H9 (cell line): ENCODE measurements at regions not wholly inside any gene's neighbourhood (a gene's known extent, or its start where the extent isn't known, plus 50 kb on each side); places are given as distances from the start of the nearest gene placed in this dataset.

Experiments used
- DNase-seq: peaks from one replicate; pipeline ENCODE4 v3.0.0-alpha.2; 2017
- H2AFZ ChIP-seq: one replicate; pipeline ENCODE4 v1.6.1; 2013; ENCODE audit warnings: mild to moderate bottlenecking, low read length, control low read depth, moderate library complexity
- H2AK5ac ChIP-seq: 2 replicates; pipeline ENCODE4 v1.6.1; 2013; ENCODE audit warnings: low read length, control low read depth, mixed read lengths; ENCODE audit not compliant: insufficient read length
- H2BK120ac ChIP-seq: one replicate; pipeline ENCODE4 v1.6.1; 2013; ENCODE audit warnings: low read depth, mild to moderate bottlenecking, low read length, control low read depth, inconsistent platforms; ENCODE audit not compliant: poor library complexity, severe bottlenecking
- H2BK12ac ChIP-seq: 2 replicates; pipeline ENCODE4 v1.6.1; 2013; ENCODE audit warnings: low read length, control low read depth, mixed read lengths, low read depth; ENCODE audit not compliant: insufficient read length
- H2BK15ac ChIP-seq: 2 replicates; pipeline ENCODE4 v1.6.1; 2013; ENCODE audit warnings: low read depth, low read length, control low read depth
- H2BK20ac ChIP-seq: one replicate; pipeline ENCODE4 v1.6.1; 2013; ENCODE audit warnings: low read depth, mild to moderate bottlenecking, low read length, control low read depth, inconsistent platforms; ENCODE audit not compliant: poor library complexity, severe bottlenecking
- H2BK5ac ChIP-seq: 2 replicates; pipeline ENCODE4 v1.6.1; 2013; ENCODE audit warnings: low read length, control low read depth, mixed read lengths; ENCODE audit not compliant: insufficient read length
- H3K14ac ChIP-seq: 2 replicates; pipeline ENCODE4 v1.6.1; 2013; ENCODE audit warnings: low read length, control low read depth; ENCODE audit not compliant: insufficient read depth
- H3K18ac ChIP-seq: 2 replicates; pipeline ENCODE4 v1.6.1; 2013; ENCODE audit warnings: low read depth, mild to moderate bottlenecking, mixed read lengths, low read length, control low read depth; ENCODE audit not compliant: insufficient read length
- H3K23ac ChIP-seq: 2 replicates; pipeline ENCODE4 v1.6.1; 2013; ENCODE audit warnings: low read length, control low read depth, mixed read lengths, low read depth; ENCODE audit not compliant: insufficient read length
- H3K23me2 ChIP-seq: 2 replicates; pipeline ENCODE4 v1.6.1; 2013; ENCODE audit warnings: low read depth, mild to moderate bottlenecking, mixed read lengths, low read length, control low read depth; ENCODE audit not compliant: insufficient read length, poor library complexity, severe bottlenecking
- H3K27ac ChIP-seq: 2 replicates; pipeline ENCODE4 v1.5.1; 2013; ENCODE audit warnings: low read length, control low read depth, mixed read lengths, low read depth; ENCODE audit not compliant: insufficient read length
- H3K27me3 ChIP-seq: 2 replicates; pipeline ENCODE4 v1.6.1; 2013; ENCODE audit warnings: low read length, control low read depth, inconsistent platforms; ENCODE audit not compliant: insufficient read depth
- H3K4ac ChIP-seq: 2 replicates; pipeline ENCODE4 v1.6.1; 2013; ENCODE audit warnings: low read depth, mild to moderate bottlenecking, control low read depth, inconsistent platforms, low read length, moderate library complexity
- H3K4me1 ChIP-seq: 2 replicates; pipeline ENCODE4 v1.6.1; 2013; ENCODE audit warnings: low read length, control low read depth, inconsistent platforms; ENCODE audit not compliant: insufficient read depth
- H3K4me2 ChIP-seq: 2 replicates; pipeline ENCODE4 v1.6.1; 2013; ENCODE audit warnings: low read length, control low read depth, mixed read lengths; ENCODE audit not compliant: insufficient read length, insufficient read depth
- H3K56ac ChIP-seq: 2 replicates; pipeline ENCODE4 v1.6.1; 2013; ENCODE audit warnings: low read depth, mild to moderate bottlenecking, mixed read lengths, low read length, control low read depth; ENCODE audit not compliant: insufficient read length
- H3K79me1 ChIP-seq: 2 replicates; pipeline ENCODE4 v1.6.1; 2013; ENCODE audit warnings: low read depth, mild to moderate bottlenecking, moderate library complexity, low read length, control low read depth, inconsistent platforms; ENCODE audit not compliant: insufficient read depth, poor library complexity, severe bottlenecking
- H3K79me2 ChIP-seq: 2 replicates; pipeline ENCODE4 v1.6.1; 2013; ENCODE audit warnings: low read length, control low read depth, inconsistent platforms; ENCODE audit not compliant: insufficient read depth
- H3K9ac ChIP-seq: 2 replicates; pipeline ENCODE4 v1.6.1; 2013; ENCODE audit warnings: low read length, control low read depth, mixed read lengths; ENCODE audit not compliant: insufficient read length; ENCODE audit errors: extremely low read depth
- H3K9me3 ChIP-seq: one replicate; pipeline ENCODE4 v1.6.1; 2013; ENCODE audit warnings: low read depth, low read length, inconsistent platforms; ENCODE audit not compliant: control insufficient read depth
- H3T11ph ChIP-seq: one replicate; pipeline ENCODE4 v1.6.1; 2013; ENCODE audit warnings: mild to moderate bottlenecking, low read length, control low read depth, inconsistent platforms
- H4K20me1 ChIP-seq: one replicate; pipeline ENCODE4 v1.6.1; 2013; ENCODE audit not compliant: control insufficient read depth, insufficient read length, insufficient read depth
- H4K5ac ChIP-seq: 2 replicates; pipeline ENCODE4 v1.6.1; 2013; ENCODE audit warnings: low read depth, mild to moderate bottlenecking, mixed read lengths, low read length, control low read depth; ENCODE audit not compliant: insufficient read length
- H4K8ac ChIP-seq: replicated peaks from 2 replicates; pipeline ENCODE4 v1.6.1; 2013; ENCODE audit warnings: low read length, control low read depth, mixed read lengths, low read depth; ENCODE audit not compliant: insufficient read length
- H4K91ac ChIP-seq: 2 replicates; pipeline ENCODE4 v1.6.1; 2013; ENCODE audit warnings: low read depth, mild to moderate bottlenecking, moderate library complexity, mixed read lengths, low read length, control low read depth; ENCODE audit not compliant: insufficient read length
- H3K27ac Mint-ChIP-seq, 3 experiments: 2 replicates in 2 of 3; 3 replicates in 1 of 3; pipeline ENCODE4 v1.8.0; 2020 to 2021; ENCODE audit warnings: mixed read lengths in 3 of 3, mild to moderate bottlenecking in 1 of 3, moderate library complexity in 1 of 3
- H3K27me3 Mint-ChIP-seq: 2 replicates; pipeline ENCODE4 v1.8.0; 2021; ENCODE audit warnings: low read depth, mild to moderate bottlenecking, moderate library complexity, mixed read lengths
- H3K36me3 Mint-ChIP-seq, 3 experiments: 2 replicates in 2 of 3; 3 replicates in 1 of 3; pipeline ENCODE4 v1.8.0; 2020 to 2021; ENCODE audit warnings: low read depth in 3 of 3, mixed read lengths in 3 of 3; ENCODE audit not compliant: insufficient read depth in 1 of 3
- H3K4me1 Mint-ChIP-seq, 2 experiments: 2 replicates each; pipeline ENCODE4 v1.8.0; 2020; ENCODE audit warnings: mixed read lengths in 2 of 2
- H3K4me3 Mint-ChIP-seq, 2 experiments: 2 replicates in 1 of 2; 3 replicates in 1 of 2; pipeline ENCODE4 v1.8.0; 2020 to 2021; ENCODE audit warnings: mild to moderate bottlenecking in 2 of 2, mixed read lengths in 2 of 2, moderate library complexity in 1 of 2
- H3K9me3 Mint-ChIP-seq, 2 experiments: 2 replicates in 1 of 2; 3 replicates in 1 of 2; pipeline ENCODE4 v1.8.0; 2020; ENCODE audit warnings: mild to moderate bottlenecking in 2 of 2, mixed read lengths in 2 of 2, moderate library complexity in 1 of 2
- CTCF ChIP-seq: fragments of 200-600 bp; sonication (generic); conservative IDR thresholded peaks from 3 replicates; pipeline ENCODE4 v1.8.0; 2021; ENCODE audit warnings: antibody characterized with exemption, mild to moderate bottlenecking
- WGBS: extraction: QIAGEN DNeasy Blood & Tissue Kit; methylation state at CpG from one replicate; pipeline ENCODE4 v1.1.7; 2013; ENCODE audit warnings: missing lambda C conversion rate, low lambda C conversion rate, mixed read lengths; ENCODE audit not compliant: insufficient read length; ENCODE audit errors: extremely low coverage; 5-methylcytosine and 5-hydroxymethylcytosine counted together

GRCh38 chr12:75842090-75842489, 189.5 kb downstream of the PHLDA1 start:
- H4K8ac ChIP-seq, result no peak overlapping the region
- H3K27me3 ChIP-seq, result no peaks in the 10 kb centered on the region
- no peak overlapping the region for H3K27ac ChIP-seq
- no peak for DNase-seq
- no peaks in the 10 kb centered on the region for H3K79me2 ChIP-seq
- Mint-ChIP-seq H3K36me3 (peaks cover 0 to 9% (median 2%) of the 10 kb centered on the region in 3 experiments; a peak in 4 of 7 replicates), H3K27ac (no peak overlapping the region), H3K4me1 (peaks cover 6 to 9% of the 10 kb centered on the region in 2 experiments), H3K9me3 (peaks cover 0 to 9% of the 10 kb centered on the region in 2 experiments; a peak in 2 of 5 replicates), H3K4me3 (no peak overlapping the region), H3K27me3 (no peaks in the 10 kb centered on the region; the same call in 1 of the 2 replicates)
- no peak overlapping the region for H2BK15ac ChIP-seq
- no peak overlapping the region for H3K4me2 ChIP-seq
- no peak overlapping the region for H3K14ac ChIP-seq
- no peak for TF ChIP-seq CTCF
- H3K4me1 ChIP-seq, result no peaks in the 10 kb centered on the region
- no peak overlapping the region for H2BK120ac ChIP-seq
- H2AK5ac ChIP-seq, result no peak overlapping the region
- no peak overlapping the region for H3K18ac ChIP-seq
- no peak overlapping the region for H2BK5ac ChIP-seq
- no peak overlapping the region for H4K5ac ChIP-seq
- H3K79me1 ChIP-seq, result no peaks in the 10 kb centered on the region
- no peaks in the 10 kb centered on the region for H3K23me2 ChIP-seq
- no peak overlapping the region for H3T11ph ChIP-seq
- no peak overlapping the region for H3K56ac ChIP-seq
- H3K9ac ChIP-seq, result no peak overlapping the region
- H3K9me3 ChIP-seq, result no peaks in the 10 kb centered on the region
- H2BK12ac ChIP-seq, result no peak overlapping the region
- no peak overlapping the region for H2AFZ ChIP-seq
- H3K23ac ChIP-seq, result no peak overlapping the region
- WGBS, result no CpG with 5 or more reads among the region's 1 CpG
- no peak overlapping the region for H2BK20ac ChIP-seq
- no peaks in the 10 kb centered on the region for H4K20me1 ChIP-seq
- H4K91ac ChIP-seq, result no peak overlapping the region
- no peak overlapping the region for H3K4ac ChIP-seq
